ENCODE measurements at regions not wholly inside any gene's neighbourhood (a gene's known extent, or its start where the extent isn't known, plus 50 kb on each side); places are given as distances from the start of the nearest gene placed in this dataset.

DNA sequence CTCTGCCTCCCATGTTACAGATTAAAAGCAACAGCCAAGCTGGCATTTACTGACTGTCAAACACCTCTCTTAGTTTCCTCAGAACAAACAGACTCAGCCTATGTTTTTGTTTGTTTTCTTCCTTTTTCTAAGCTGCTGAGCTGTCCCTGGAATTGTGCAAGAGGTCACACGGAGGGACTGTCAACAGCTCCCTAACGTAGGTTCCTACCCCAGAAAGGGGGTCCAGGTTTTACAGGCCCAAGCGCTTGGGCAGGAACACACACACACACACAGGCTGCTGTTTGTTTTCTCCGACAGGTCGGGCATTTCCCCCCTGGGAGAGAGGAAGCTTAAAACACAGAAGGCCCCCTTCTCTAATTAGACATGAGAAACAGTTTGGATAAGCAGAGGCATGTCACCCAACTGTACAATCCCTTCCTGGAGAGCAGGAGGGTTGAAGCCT lies 739.6 kb upstream of the TBX3 start:
- TF ChIP-seq CREB1 (IDR thresholded peaks at IDR 0.05; ENCODE audit: low read depth) (no peak), CEBPB (IDR thresholded peaks at IDR 0.05) (no peak), TEAD4 (IDR thresholded peaks at IDR 0.05) (no peak), FOXM1 (IDR thresholded peaks at IDR 0.05; ENCODE audit: borderline replicate concordance, low read depth) (no peak), EP300 (IDR thresholded peaks at IDR 0.05; ENCODE audit: borderline replicate concordance) (no peak), RAD21 (IDR thresholded peaks at IDR 0.05; ENCODE audit: low read depth) (no peak), EGR1 (IDR thresholded peaks at IDR 0.05) (no peak), TAF1 (IDR thresholded peaks at IDR 0.05; ENCODE audit: low read depth) (no peak), USF1 (IDR thresholded peaks at IDR 0.05) (no peak)
- TF ChIP-seq, protein P1, sequence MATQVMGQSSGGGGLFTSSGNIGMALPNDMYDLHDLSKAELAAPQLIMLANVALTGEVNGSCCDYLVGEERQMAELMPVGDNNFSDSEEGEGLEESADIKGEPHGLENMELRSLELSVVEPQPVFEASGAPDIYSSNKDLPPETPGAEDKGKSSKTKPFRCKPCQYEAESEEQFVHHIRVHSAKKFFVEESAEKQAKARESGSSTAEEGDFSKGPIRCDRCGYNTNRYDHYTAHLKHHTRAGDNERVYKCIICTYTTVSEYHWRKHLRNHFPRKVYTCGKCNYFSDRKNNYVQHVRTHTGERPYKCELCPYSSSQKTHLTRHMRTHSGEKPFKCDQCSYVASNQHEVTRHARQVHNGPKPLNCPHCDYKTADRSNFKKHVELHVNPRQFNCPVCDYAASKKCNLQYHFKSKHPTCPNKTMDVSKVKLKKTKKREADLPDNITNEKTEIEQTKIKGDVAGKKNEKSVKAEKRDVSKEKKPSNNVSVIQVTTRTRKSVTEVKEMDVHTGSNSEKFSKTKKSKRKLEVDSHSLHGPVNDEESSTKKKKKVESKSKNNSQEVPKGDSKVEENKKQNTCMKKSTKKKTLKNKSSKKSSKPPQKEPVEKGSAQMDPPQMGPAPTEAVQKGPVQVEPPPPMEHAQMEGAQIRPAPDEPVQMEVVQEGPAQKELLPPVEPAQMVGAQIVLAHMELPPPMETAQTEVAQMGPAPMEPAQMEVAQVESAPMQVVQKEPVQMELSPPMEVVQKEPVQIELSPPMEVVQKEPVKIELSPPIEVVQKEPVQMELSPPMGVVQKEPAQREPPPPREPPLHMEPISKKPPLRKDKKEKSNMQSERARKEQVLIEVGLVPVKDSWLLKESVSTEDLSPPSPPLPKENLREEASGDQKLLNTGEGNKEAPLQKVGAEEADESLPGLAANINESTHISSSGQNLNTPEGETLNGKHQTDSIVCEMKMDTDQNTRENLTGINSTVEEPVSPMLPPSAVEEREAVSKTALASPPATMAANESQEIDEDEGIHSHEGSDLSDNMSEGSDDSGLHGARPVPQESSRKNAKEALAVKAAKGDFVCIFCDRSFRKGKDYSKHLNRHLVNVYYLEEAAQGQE (IDR thresholded peaks at IDR 0.05; ENCODE audit: low read depth) = no peak
- TF ChIP-seq, protein P2, sequence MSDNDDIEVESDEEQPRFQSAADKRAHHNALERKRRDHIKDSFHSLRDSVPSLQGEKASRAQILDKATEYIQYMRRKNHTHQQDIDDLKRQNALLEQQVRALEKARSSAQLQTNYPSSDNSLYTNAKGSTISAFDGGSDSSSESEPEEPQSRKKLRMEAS (IDR thresholded peaks at IDR 0.05) = no peak
